ENCODE measurements at regions not wholly inside any gene's neighbourhood (a gene's known extent, or its start where the extent isn't known, plus 50 kb on each side); places are given as distances from the start of the nearest gene placed in this dataset.

DNA sequence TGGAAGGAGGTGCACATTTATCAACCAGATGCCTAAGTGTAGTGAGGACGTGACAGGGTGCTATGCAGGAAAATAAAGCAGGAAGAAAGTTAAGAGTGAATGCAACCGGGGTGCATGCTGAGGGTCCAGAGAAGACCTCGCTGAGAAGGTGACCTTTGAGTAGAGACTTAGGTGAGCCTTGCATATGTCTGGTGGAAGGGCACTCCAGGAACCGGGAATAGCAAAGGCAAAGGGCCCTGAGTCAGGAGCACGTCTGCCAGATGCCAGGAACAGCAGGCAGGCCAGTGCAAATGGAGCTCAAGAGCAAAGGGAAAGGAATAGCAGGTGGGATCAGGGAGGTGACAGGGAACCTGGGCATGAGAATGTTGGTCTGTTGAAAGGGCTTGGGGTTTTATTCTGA, 445.5 kb downstream of the PREX1 start:
- H3K27ac ChIP-seq: no peak overlapping the region
- H3K9me3 ChIP-seq: no peaks in the 10 kb centered on the region
- intact Hi-C loops (cut with DNase I): no loop called here
- H3K4me1 ChIP-seq: peaks cover 0 to 3% (median 0%) of the 10 kb centered on the region in 4 donors
- no peak for TF ChIP-seq POLR2A (IDR thresholded peaks at IDR 0.05)
- TF ChIP-seq, protein P1, sequence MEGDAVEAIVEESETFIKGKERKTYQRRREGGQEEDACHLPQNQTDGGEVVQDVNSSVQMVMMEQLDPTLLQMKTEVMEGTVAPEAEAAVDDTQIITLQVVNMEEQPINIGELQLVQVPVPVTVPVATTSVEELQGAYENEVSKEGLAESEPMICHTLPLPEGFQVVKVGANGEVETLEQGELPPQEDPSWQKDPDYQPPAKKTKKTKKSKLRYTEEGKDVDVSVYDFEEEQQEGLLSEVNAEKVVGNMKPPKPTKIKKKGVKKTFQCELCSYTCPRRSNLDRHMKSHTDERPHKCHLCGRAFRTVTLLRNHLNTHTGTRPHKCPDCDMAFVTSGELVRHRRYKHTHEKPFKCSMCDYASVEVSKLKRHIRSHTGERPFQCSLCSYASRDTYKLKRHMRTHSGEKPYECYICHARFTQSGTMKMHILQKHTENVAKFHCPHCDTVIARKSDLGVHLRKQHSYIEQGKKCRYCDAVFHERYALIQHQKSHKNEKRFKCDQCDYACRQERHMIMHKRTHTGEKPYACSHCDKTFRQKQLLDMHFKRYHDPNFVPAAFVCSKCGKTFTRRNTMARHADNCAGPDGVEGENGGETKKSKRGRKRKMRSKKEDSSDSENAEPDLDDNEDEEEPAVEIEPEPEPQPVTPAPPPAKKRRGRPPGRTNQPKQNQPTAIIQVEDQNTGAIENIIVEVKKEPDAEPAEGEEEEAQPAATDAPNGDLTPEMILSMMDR (IDR thresholded peaks at IDR 0.05): no peak
- ATAC-seq: no peak
- H3K4me3 ChIP-seq: no peak overlapping the region
- no peaks in the 10 kb centered on the region for H3K36me3 ChIP-seq
- H3K27me3 ChIP-seq: no peaks in the 10 kb centered on the region
- 63% methylated on average over 5 of the region's 5 CpGs for WGBS (ENCODE audit: insufficient coverage, low coverage, low lambda C conversion rate, missing lambda C conversion rate)
- DNase-seq: no peak

DNA sequence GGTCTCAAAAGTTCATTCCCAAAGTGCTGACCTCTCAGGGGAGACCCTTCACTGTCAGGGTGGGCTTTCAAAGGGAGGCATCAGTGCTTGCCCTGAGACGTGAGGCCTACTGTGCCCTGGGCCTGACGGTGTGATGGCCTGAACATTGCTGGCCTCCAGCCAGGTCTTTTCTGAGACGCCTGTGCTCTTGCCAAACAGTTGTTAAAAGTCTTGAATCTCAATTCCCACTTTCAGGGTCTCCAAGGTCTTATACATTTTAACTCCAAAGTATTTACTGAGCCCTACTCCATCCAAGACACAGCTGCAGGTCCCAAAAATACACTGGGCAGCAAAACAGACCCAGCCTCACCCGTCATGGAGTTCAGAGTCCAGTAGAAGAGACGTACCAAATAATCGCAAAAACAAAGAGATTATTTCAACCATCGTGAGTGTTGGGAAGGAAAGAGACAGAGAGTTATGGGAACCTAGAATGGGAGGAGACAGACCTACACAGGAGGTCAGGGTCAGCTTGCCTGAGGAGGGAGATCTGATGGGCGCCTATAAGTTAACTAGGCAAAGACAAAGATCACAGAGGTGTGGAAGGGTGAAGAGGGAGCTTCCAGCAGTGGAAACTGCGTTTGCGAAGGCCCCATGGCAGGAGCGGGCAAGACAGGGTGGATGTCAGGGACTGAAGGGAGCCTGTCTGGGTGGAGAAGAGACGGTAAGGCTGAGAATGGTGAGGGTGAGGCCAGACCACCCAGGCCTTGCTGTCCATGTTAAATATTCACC, 446.3 kb downstream of the PREX1 start:
- Histone ChIP-seq H3K9me3 (no peaks in the 10 kb centered on the region), H3K4me3 (no peak overlapping the region), H3K36me3 (no peaks in the 10 kb centered on the region), H3K27me3 (no peaks in the 10 kb centered on the region), H3K4me1 (peaks cover 0 to 3% (median 0%) of the 10 kb centered on the region in 4 donors), H3K27ac (no peak overlapping the region)
- ATAC-seq (no peak), DNase-seq (no peak)
- TF ChIP-seq, protein P1 (IDR thresholded peaks at IDR 0.05): no peak
- TF ChIP-seq POLR2A (IDR thresholded peaks at IDR 0.05): no peak
- intact Hi-C loops (cut with DNase I): no loop called here
- WGBS (ENCODE audit: insufficient coverage, low coverage, low lambda C conversion rate, missing lambda C conversion rate): 61% methylated on average over 10 of the region's 12 CpGs

DNA sequence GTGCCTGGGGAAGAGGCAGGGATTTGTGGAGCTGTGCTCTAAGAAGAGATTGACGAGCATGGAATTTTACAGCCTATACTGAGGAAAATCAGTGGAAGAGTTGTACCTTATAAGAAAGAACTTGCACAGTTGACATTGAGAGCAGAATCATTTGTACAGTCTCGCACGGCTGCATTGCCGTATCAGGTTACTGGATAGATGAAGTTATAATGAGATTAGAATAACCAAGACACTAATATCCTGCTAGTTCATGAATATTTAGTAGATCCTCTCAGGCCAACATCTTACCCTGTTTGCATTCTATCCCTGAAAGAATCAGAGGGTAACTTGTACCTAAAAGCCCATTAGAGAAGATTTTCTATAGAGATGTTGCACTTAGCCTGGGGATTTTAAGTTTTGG, 447.1 kb downstream of the PREX1 start:
- intact Hi-C loops (cut with DNase I): no loop called here
- H3K27me3 ChIP-seq: no peaks in the 10 kb centered on the region
- no peaks in the 10 kb centered on the region for H3K9me3 ChIP-seq
- no peak for ATAC-seq
- no peak overlapping the region for H3K4me3 ChIP-seq
- TF ChIP-seq POLR2A (IDR thresholded peaks at IDR 0.05): no peak
- TF ChIP-seq, protein P1 (IDR thresholded peaks at IDR 0.05): no peak
- no peak for DNase-seq
- H3K36me3 ChIP-seq: no peaks in the 10 kb centered on the region
- peaks cover 0 to 3% (median 0%) of the 10 kb centered on the region in 4 donors for H3K4me1 ChIP-seq
- WGBS (ENCODE audit: insufficient coverage, low coverage, low lambda C conversion rate, missing lambda C conversion rate): 85% methylated on average over 4 of the region's 4 CpGs
- H3K27ac ChIP-seq: no peak overlapping the region

DNA sequence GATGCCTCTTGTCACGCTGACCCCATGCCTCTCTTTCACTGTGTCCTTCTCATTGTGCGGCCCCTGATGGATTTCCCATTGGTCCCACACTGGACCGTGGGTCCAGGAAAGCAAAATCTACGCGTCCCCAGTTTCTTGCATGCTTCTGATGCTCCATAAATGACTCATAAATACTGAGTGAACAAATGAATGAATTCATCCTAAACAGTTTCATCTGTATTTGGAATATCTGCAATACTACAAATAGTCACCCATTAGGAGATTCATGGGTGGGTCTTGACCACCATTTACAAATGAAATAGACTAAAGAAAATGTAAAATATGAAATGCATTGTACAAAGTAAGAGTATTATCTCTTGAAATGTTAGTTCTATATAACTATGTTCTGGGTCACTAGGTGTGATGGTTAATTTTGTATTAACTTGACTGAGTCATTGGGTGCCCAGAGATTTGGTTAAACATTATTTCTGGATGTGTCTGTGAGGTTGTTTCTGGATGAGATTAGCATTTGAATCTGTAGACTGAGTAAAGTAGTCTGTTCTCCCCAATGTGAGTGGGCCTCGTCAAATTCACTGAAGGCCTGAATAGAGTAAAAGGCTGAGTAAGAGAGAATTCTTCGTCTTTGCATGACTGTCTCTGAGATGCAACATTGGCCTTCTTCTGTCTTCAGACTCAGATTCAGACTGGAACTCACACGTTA, 448.7 kb downstream of the PREX1 start:
- H3K4me3 ChIP-seq: no peak overlapping the region
- H3K9me3 ChIP-seq: no peaks in the 10 kb centered on the region

More for the DNA sequence above, 448.7 kb downstream of the PREX1 start:
- H3K27ac ChIP-seq: no peak overlapping the region
- peaks cover 0 to 3% (median 0%) of the 10 kb centered on the region in 4 donors for H3K4me1 ChIP-seq
- 91% methylated on average over 5 of the region's 8 CpGs for WGBS (ENCODE audit: insufficient coverage, low coverage, low lambda C conversion rate, missing lambda C conversion rate)
- H3K36me3 ChIP-seq: no peaks in the 10 kb centered on the region
- H3K27me3 ChIP-seq: no peaks in the 10 kb centered on the region
- TF ChIP-seq, protein P1 (IDR thresholded peaks at IDR 0.05): no peak
- no peak for TF ChIP-seq POLR2A (IDR thresholded peaks at IDR 0.05)
- DNase-seq: no peak
- intact Hi-C loops (cut with DNase I): no loop called here
- no peak for ATAC-seq

Measured in right lobe of liver (tissue), 6 donors.